HuH-7 (cell line): ENCODE measurements at regions not wholly inside any gene's neighbourhood (a gene's known extent, or its start where the extent isn't known, plus 50 kb on each side); places are given as distances from the start of the nearest gene placed in this dataset.

Experiments used
- DNase-seq: peaks from one replicate; pipeline ENCODE4 v3.0.0; 2011; ENCODE audit warnings: low spot score

DNA sequence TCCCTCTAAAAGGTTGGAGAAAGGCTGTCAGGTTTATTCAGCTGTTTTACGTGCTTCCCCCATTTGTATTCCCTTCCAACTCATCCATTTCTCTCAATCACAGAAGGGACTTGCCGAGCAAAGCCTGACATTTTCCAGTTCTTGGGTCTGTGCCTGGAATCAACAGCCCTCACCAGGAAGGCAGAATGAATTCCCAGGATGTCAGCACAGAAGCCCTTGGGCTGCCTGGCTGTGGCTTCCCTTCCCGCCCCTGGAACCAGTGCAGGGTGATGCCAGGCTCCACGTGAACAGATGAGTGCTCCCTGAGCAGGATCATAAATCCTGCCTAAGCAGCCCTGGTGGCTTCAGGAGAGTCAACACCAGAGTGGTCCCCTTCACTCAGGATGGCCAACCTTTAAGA lies 86.1 kb upstream of the CD83 start:
- no peak for DNase-seq

DNA sequence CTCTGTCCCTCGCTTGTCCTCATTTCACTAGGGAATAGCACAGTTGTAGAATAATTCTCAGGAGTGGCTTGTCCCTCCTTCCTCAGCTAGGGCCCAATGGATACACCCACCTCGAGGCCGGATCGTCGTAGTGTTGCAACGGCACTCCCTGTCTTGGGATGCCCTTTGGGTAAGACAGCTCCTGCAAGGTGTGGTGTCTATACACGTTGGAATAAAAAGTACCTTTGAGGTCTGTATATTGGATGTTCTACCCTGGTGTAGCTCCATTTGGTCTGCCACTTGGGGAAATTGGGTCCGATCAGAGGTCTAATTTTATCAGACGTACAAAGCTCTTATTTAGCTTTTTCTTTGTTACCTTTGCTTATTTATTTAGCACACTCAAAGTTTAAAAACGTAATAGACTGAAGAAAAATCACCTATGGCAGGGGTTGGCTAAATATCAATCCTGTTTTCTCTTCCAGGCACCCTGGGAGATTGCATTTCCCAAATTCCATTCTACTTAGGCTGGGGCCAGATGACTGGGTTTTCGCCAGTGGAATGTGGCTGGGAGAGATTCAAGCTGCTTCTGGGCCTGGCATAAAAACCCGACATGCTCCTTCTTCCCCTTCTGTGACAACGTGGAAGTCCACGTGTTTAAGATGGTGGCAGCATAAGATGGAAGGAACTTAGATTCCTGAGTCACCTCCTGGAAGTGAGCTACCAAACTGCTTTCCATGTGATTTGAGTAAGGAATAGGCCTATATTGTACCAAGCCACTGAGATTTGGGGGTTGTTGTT lies 82.3 kb upstream of the CD83 start:
- no peak for DNase-seq

DNA sequence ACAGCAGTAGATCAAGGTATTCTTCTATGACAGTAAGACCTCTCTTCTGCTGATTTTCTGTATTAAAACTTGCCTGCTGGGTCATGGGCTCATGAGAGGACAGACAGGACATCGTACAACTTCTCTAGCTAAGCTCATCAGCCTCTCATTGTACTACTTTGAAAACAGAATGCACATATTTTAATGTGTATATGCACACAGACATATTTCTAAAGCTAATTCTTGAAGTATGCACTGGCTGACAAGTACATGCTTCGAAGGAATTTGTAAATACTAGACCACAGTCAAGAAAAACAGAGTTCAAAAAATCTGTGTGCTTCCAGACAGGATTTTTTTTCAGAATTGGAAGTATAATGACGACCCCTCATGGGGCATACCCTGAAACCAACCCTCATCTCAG lies 81.7 kb upstream of the CD83 start:
- DNase-seq = no peak

DNA sequence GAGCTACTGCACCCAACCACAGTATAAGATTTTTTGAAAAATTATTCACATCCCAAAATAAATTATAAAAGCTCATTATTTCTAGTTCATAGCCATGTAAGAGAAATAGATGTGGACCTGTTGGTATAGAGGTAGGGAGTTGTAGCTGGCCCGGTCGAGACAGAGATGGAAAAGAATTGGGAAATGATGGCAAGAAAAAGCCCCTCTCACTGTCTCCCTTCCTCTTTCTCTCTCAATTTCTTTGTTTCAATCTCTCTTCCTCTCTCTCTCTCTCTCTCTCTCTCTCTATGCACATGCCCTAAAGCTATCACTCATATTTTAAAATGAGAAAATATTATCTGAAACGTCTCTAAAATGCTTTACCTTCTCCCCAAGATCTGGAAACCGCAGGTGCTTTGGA lies 80.7 kb upstream of the CD83 start:
- no peak for DNase-seq

DNA sequence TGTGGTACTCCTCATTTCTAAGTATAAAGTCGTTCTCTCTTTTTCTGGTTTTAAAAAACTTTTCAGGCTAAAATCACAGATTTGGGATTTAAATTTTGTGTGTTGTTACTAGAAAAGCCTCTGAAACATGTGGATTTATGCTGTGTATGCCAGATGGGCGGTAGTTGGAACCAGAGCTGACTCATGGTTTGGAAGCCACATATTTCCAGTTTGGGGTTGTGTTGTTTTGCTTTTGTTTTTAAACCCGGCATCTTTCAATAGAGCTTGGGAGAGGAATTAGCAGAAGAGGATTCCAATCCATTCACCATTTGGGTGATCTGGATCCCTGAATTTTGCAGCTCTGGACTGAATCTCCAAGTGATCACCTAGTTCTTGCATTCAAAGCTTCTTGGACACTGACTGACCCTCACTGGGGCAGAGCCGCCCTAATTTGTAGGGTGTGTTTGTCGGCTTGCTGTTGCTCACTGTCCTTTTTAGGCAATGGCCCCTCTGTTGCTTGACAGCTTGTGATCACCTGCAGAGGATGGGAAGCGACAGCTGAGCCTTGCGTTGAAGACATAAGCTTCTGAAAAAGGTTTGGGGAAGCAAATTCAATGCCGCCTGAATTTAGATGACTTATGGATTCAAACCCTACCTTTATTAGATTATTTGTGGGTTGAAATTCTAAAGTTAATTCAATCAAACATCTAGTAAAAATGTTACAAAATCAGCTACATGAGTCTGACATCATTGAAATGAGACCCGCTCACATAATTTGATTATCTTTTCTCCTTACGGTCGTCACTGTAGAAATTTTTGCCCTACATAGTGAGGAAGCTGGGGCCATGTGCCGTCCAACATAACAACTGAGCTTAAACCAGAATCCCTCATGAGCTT lies 79.9 kb upstream of the CD83 start:
- no peak for DNase-seq

DNA sequence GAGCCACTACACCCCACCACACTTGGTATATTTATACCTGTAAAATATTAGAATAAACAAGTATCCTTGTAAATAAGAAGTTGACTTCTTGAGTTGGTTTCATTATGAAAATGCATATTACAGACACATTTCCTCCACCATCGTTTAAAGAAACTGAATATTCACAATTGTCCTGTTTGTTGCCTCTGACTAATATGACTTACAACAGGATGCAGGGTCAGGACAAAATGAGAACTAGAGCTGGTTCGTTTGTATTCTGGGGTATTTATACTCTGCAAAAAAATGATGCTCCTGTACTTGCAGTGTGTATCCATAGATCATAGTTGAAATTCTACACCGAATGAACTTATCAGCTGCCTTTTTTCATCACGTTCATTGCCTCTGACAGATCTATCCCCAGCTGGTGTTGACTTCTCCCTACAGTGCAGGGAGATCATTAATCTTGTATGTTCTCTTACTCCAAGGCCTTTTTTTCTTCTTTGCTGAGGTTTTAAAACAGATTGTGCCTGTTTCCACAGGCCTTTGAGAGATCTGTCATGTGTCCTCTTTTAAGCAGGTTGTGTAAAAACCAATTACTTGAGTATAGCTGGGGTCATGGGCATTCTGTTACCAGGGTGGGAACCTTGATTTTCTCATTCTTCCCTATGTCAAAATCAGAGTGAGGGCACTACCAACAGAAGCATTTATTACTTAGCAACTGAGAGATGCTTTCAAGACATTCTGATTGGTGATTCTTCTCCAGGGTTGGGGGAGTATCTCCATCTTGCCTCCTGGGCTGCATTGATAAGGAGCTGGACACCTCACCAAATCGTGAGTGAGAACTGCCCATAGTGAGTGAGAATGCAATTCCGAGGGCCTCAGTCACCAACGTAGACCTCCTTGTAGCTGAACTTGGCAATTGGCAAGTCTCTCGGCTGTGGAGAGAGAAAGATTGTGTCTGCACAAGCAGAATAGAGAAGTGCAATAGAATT lies 78.8 kb upstream of the CD83 start:
- DNase-seq = no peak

DNA sequence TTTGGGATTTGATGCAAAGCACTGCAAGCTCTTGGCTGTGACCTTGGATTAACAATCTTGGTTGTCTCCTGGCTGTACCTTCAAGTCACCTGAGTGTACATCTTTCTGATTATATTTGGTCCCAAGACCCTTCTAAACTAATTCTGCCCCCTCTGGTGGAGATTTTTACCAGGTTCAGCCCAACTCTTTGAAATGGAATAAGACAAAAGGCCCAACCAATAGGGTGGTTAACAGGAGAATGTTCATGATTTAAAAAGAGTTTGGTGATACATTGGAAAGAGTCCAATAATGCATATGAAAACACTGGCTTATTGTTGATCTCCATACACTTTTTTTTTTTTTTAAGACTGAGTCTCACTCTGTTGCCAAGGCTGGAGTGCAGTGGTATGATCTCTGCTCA lies 77.5 kb upstream of the CD83 start:
- DNase-seq = no peak

DNA sequence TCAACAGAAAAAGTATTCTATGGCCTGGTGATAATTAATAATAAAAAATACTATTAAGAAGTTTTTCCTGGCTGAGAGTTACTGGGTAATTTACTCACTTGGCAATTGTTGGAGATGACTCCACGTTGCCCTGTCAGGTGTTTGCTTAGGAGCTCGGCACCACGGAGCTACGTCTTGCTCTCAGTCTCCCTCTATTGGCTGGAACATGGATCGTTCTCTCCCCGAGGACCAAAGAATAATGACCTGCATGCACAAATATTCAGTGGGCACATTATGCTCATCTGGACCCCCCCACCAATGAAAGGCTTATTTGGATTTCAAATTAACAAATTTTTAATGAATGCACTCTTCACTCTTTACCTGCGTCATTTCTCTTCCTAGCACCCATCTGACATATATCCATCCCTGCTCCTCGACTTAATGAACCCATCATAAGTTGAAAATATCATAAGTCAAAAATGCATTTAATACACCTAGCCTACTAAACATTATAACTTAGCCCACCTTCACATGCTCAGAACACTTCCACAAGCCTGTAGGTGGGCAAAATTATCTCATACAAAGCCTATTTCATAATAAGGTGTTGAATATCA lies 71.0 kb upstream of the CD83 start:
- peak; percentile 45 for DNase-seq

DNA sequence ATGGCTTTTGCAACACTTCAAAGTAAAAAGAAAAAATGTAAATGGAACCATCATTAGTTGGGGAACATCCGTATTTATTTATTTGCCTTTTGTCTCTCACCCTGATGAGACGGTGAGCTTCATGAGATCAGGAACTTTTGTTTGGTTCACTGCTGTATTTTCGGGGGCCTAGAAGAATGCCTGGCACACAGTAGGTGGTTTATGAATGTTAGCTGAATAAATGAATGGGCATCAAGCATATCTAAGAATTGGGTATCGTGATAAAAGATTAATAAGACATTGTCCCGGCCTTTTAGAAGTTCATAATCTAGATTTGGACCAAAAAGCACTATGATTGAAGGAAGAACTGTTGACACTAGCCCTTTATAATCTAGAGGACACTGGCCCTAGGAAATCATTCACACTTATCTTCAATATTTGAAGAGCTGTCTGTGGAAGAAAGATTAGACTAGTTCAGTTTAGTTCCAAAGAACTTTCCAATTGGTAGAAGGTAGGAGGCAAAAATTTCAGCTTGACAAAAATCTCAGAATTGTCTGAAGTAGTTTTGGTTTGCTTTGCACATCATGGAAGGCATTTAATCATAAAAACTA lies 70.3 kb upstream of the CD83 start:
- no peak for DNase-seq

DNA sequence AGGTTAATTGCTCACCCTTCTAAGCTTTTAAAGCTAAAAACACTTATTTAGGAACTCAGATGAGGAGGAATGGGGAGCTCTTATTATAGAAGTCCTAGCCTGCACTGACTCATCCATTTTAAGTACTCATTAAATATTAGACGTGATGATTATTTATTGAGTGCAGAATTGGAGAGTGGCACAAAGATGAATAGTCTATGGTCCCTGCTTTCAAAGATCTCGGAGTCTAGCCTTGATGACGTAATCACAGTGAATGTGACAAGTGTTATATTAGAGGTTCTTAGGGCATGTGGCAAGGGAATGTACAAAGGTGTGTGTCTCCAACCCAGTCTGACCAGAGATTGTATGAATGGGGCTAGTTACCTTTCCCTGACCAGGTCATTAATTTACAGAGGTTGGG lies 68.7 kb upstream of the CD83 start:
- no peak for DNase-seq

DNA sequence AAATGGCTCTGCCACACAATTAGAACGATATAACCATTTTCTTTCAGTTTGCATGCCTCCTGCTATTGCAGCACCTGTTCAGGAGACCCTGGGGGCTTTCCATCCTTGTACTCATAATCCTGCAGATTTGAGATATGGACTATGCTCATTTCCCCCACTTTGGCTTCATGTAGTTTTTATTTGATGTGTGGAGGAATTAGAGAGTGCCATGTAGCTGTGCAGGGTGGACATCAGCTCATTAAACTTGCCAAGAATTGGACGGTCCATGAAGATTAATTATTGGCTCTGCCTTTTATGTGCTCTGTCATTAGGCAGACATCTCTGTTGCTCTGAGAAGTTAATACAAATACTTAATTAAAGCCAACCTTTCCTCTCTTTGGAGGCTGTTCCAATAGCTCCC lies 66.2 kb upstream of the CD83 start:
- no peak for DNase-seq

DNA sequence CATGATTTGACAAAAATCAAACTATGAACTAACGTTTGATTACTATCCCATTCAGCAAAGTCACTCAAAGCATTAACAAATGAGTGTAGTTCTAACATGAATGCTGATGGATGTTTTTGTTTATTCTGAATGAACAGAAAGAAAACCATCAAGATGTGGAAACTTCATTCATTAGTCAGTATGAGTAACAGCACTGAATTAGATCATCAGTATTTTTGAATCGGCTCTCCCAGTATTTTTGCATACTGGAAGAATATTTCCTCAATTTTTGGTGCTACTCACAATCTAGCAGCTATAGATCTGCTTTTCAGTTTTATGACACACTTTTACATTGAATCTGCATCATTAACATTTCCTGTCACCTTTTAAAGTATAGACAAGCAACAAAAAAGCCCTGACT lies 63.8 kb upstream of the CD83 start:
- DNase-seq = no peak

DNA sequence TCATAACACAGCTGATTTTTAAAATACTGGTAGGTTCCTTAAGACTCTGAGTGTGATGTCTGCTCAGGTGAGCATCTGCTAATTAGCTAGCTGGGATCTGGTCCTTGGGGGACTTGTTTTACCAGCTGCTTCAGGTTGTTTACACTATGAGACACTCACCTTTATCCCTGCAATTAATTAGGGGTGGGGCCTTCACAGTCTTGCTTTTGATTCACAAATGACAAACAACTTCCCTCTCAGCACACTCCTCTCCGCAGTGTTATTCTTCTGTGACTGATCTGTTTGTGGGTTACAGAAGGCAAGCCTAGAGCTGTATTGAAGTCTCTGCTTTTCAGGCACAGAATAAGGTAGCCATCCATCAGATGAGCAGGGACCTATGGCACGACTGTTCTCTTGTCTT lies 62.0 kb upstream of the CD83 start:
- DNase-seq = no peak

DNA sequence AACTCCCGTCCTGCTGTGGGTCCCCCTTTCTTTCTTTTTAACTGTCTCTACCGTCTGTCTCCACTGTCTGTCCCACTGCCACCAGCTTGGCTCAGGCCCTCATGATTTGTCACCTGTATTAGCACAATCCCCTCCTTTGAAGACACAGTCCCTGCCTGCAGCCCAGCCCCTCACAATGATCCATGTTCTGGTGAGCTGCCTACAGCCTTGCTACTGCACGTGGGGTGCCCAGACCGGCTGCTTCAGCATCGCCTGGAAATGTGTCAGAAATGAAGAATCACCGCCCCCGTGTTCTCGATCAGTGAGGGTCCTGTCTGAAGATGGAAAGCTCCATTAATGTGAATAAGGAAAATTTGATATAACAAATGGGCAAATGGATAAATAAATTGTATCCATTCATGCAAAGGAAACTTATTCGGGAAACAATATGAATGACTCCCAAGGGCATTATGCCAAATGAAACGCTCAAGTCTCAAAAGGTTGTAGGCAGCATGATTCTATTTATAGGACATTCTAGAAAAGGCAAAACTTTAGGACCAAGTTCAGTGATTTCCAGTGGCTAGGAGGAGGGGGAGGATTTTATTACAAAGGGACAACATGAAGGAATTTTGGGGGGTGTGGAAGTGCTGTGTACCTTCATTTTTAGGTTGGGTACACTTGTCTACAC lies 59.4 kb upstream of the CD83 start:
- no peak for DNase-seq

DNA sequence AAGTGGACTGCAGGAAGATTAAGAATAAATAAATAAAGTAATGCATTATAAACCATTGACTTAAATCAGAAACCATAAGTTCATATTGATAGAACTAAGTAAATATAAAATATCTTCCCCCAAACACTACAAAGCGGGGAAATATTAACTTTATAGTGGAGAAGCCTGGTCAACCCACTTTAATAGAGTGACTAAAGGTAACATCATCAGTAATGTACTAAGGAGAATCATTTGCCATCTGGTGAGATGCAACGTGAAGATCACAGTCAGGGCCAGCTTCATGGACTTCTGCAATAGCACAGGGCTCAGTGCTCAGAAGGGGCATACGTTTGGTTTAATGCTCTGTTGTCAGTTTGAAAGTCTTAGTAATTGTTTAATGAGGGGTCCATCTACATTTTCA lies 58.8 kb upstream of the CD83 start:
- DNase-seq = no peak

DNA sequence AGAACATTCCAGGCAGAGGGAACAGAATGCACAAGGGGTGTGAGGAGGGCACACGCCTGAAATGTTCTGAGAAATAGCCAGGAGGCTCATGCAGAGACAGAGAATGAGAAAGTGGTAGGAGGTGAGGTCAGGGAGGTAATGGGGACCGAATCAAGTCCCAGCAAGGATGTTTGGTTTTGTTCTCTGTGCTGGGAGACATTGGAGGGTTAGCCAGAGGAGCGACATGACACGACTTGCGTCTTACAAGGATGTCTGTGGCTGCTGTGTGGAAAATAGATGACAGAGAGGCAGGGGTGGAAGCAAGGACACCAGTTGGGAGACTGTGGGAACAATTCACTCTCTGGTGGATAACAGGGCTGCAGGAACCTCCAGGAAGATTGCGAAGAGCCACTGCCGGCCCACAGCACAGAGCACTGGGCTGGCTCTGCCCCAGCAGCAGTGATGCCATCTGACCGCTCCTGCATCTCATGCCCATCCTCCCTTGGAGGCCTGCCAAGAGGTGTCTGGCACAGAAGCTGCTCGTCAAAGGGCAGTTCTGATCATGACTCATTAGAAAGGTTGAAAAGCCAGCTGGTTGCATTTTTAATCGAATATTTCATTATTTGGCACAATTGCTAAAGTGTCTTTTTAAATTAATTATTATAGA lies 57.7 kb upstream of the CD83 start:
- DNase-seq = no peak

DNA sequence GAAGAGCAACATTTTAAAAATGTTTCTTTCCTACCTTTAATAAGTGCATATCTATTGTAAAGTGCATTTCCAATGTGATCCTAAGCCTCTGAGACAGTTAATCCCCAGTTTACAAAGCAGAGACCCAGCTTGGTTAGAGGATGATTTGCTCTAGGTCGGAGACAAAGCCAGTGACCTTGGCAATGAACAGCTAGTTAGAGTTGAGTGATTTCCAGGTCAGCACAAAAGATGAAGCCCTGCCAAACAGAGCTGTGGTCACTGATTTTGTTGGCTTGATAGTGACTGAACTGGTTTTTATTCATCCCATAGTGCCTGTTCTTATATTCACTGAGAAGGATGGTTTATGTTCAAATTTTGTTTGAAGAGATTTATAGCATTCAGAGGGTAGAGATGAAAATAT lies 56.6 kb upstream of the CD83 start:
- DNase-seq = no peak

DNA sequence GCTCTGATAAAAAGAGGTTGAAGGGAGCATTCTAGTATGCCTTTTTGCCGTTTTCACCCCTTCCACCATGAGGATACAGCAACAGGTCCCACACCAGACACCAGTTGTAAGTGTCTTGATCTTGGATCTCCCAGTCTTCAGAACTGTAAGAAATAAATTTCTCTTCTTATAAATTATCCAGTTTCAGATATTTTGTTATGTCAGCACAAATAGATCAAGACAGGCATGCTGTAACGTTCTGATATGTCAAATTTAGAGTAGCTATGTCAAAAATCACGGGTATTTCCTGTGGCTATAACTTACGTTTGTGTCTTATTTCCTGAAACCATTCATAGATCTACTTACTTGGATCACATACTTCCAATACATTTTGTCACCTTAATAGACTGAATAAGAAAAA lies 55.9 kb upstream of the CD83 start:
- DNase-seq = no peak

DNA sequence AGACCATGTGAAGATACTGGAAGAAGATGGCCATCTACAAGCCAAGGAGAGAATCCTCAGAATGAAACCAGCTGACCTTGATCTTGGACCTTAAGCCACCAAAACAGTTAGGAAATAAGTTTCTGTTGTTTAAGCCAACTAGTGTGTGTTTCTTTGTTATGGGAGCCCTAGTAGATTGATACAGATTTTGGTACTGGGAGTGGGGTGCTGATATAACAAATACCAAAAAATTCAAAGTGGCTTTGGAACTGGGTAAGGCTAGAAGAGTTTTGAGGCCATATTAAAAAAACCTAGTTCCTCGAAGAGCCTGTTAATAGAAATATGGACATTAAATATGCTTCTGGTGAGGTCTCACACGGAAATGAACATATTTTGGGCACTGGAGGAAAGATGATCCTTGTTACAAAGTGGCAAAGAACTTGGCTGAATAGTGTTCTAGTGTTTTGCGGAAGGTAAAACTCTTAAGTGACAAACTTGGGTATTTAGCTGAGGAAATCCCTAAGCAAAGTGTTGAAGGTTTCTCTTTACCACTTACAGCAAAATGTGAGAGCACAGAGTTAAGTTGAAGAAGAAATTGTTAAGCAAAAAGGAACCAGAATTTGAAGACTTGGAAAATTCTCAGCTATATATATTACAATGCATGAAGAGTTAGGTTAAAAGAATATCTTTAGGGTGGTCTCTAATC lies 55.1 kb upstream of the CD83 start:
- DNase-seq = no peak

DNA sequence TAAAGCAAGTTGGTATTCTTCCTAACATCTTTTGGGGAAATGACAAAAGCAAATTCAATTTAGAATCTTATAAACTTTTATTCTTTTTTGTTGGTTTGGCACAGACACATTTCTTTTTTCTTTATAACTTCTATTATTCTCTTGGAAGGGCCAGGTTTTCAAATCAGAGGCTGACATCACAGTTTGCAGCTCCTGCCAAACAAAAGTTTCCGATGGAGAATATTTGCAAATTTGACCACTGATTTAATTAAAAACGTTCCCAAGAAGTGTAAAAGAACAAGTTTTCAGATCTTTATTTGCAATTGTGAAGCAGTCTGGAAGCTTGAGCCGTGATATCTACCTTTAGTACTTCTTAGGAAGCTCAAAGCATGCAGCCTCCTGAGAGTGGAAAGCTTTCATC lies 53.8 kb upstream of the CD83 start:
- DNase-seq = no peak
